COLO829 (cell line): ENCODE measurements at regions not wholly inside any gene's neighbourhood (a gene's known extent, or its start where the extent isn't known, plus 50 kb on each side); places are given as distances from the start of the nearest gene placed in this dataset.
"Not testable (repeated sequence)": the region's sequence is repeated elsewhere in the genome, so short reads cannot be mapped to it uniquely, and the experiment has no call there.

ENCODE experiments used
- DNase-seq: peaks from one replicate; pipeline ENCODE4 v3.0.0; 2012; ENCODE audit warnings: low spot score

DNA sequence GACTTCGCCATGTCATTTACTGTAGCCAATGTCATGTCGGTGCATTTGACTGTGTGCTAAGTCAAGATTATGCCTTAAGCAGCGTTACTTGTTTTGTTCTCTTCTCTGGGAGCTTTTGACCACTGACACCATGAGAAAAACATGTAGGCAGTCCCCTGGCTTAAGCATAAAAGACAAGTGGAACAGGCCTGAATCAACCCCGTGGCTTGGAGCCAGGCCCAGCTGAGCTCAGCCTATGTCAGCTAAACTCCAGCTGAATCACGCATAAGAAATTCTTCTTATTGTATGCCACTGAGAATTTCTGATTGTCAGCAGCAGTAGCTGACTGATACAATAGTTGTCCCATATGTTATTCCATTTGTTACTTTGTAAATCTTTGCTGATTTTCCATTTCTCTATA is 261.9 kb downstream of the CBLL2 start:
- DNase-seq = no peak

DNA sequence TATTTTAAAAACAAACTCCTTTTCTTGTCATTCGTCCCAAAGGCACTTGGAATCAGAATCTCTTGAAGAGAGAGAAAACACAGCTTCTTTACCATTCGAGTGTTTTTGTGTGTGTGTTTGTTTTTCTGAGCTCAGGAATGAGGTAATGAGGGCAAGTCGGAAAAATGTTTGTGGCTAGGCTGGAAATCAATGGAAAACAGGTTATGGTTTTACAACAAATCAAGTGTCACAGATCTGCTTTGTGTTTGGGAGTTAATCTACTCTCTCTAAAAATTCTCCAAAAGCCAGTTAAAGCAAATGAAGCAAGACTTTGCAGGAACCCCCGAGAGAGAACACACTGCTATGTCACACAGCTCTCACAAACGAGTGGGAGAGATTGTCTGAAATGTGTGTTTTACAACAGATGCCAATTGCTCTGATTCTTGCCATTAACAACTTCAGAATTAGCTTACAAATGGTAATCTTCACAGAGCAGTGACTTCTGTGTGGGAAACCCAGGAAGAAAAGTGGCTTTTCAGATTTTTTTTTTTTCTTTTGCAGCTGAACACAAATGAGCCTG is 264.1 kb downstream of the CBLL2 start:
- no peak for DNase-seq

DNA sequence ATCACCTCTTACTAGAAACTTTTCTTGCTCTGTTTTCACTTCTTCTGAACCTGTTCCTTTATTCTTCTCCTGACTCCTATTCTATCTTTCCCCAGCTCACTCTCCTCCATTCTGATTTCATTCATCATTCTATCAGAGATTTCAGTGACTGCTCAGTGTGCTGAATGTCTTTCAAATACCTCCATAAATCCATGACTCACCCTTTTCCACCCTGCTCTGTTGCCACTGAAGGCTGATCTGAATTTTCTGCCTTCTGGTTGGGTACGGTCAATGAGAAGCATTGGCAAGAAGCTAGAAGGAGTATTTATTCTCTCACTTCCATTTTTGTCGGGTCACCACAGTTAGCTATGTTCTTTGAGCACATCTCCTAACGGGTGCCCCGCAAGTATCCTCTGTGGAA is 265.9 kb downstream of the CBLL2 start:
- DNase-seq = no peak

DNA sequence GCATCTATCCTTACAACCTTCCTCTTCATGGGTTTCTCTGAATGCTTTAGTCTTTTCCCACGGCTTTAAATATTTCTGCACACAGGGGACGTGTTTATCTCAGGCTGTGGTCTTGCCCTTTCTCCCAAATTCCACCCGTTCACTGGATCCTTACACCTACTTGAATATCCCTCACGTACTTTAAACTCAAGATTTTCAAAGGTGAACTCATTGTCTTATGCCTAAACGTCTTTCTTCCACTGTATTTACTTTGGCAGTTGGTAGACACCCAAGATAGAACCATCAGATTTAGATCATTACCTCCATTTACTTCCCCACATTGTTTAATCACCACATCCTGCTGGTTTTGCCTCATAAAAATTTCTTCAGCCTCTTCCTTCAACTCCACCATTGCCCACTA is 269.2 kb downstream of the CBLL2 start:
- DNase-seq = no peak

DNA sequence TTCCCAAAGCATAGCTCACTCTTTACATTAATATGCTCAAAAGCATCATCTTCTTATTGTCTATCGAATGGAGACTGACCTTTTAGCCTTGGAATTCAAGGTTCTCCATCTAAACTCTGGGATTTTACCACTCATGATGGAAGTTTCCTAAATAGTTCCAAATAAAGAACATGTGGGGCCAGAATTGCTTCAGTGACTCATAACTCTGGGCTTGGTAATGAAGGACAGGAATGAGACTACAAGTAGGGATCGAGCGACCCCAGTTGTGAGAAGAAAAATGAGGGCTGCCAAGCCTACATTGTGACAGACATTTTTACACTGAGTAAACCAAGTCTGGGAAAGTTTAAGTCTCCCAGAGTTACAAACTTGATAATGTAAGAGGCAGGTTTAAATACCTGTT is 269.9 kb downstream of the CBLL2 start:
- DNase-seq = no peak

DNA sequence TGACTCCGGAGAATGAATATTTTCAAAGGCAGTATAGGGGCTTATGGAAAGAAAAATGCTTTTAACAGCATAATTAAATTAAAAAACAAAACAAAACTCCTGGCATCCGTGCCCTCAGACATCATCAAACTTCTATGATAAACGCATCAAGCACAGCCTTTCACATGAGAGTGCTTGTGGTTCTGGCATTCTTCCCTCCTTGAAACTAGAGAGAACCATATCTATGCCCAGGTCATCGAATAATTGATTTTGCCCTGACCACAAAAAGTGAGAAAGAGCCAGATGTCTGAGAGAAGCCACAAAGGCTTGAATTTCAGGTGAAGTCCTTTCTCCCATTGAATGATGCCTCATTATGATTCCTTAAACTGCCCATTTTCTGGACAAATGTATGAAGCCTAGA is 286.8 kb downstream of the CBLL2 start:
- DNase-seq = no peak

DNA sequence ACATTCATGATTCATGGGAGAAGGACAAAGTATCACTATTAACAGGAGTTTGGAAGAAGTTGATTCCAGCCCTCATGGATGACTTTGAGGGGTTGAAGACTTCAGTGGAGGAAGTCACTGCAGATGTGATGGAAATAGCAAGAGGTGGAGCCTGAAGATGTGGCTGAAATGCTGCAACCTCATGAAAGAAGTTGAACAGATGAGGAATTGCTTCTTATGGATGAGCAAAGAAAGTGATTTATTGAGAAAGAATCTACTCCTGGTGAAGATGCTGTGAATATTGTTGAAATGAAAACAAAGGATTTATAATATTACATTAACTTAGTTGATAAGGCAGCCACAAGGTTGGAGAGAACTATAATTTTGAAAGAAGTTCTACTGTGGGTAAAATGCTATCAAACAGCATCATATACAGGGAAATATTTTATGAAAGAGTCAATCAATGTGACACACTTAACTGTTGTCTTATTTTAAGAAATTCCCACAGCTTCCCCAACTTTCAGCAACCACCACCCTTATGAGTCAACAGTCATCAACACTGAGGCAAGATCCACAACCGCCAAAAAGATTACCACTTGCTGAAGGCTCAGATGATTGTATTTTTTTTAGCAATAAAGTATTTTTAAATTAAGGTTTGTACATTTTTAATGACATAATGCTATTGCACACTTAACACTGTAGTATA is 302.6 kb downstream of the CBLL2 start:
- no peak for DNase-seq

DNA sequence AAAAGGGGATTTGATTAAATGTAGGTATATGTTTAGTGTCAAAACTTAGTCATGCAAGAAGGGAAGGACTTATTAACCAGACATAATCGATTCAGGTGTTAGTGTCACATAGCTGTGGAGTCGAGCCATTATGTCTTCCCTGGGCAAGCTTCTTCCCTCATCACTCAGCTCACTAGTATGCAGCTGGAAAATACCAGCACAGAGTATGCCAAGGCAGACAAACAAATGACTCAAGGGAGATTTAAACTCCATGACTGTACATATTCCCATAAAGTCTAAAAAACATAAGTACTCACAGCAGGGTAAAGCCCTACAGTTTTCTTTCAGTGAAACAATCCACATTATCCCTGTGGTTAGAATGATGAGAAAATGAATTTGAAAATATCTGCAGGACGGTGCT is 304.5 kb downstream of the CBLL2 start:
- DNase-seq = no peak

DNA sequence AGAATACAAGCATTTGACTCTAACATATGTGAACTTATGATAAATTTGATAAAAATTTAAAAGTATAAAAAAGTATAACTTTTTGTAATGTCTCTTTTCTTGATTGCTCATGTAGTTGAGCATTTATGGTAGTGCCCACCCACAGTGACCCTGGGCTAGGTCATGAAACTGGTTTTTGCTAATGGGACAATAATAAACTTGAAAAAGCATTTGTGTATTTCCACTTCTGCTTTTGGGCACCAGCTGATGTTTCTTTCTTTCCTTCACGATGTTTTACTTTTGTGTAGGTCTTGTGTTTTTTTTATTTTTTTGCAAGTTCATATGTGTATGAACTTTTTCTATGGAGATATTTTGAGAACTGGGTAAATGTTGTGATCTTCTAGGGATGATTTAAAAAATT is 313.1 kb downstream of the CBLL2 start:
- DNase-seq = no peak

DNA sequence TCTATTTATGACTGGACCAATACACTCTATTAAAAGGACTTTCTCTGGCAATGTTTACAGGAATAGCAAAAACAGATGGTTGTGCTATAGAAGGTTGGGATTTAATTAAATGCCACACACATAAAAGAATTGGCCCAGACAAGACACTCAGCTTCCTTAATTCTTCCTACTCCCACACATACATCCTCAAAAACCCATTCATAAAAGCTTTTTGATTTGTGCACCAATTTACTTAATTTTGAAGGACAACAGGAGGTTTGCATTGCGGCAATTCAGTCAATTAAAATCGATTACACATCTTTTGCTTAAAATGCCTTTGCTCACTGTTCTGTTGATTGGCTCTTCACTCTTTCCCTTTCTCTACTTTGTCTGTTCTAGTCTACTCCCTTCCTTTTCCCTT is 317.1 kb downstream of the CBLL2 start:
- DNase-seq = no peak

DNA sequence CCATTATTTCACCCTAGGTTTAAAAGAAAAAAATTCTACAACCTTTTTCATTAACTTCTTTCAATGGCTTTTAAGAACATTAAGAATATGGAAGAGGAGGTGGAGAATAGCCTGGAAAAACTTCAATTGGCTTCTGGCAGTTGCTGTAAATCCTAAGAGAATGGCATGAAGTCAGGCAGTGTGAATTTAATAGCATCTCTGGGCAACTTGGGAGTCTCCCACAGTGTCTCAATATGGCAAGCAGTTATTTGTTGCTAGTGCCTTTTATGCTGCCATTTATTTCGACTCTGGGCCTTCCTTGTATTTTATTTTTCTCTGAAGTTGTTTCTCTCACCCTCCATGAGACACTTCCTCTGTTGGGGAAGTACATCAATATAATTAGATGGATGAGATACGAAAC is 322.1 kb downstream of the CBLL2 start:
- no peak for DNase-seq

DNA sequence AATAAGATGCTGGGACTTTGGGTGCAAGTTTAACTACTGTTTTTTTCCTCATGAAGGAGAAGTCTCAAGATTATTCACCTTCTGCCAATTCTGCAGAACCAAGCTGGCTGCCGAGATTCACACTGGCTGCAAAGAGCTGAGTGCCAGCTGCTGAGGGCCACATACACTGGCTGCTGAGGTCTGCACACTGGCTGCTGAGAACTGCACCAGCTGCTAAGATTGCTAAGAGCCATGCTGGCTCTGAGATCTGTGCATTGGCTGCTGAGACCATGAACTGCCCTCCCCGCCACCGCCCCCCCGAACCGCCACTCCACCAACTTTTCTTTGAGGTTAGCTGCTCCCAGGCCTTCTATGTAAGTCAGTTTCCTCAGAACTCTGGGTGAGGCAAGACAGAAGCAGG is 330.3 kb downstream of the CBLL2 start:
- DNase-seq = no peak

DNA sequence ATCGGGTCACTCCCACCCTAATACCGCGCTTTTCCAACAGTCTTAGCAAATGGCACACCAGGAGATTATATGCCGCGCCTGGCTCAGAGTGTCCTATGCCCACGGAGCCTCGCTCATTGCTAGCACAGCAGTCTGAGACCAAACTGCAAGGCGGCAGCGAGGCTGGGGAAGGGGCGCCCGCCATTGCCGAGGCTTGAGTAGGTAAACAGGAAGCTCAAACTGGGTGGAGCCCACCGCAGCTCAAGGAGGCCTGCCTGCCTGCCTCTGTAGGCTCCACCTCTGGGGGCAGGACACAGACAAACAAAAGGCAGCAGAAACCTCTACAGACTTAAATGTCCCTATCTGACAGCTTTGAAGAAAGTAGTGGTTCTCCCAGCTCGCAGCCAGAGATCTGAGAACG is 336.7 kb downstream of the CBLL2 start:
- DNase-seq = not testable (repeated sequence)

DNA sequence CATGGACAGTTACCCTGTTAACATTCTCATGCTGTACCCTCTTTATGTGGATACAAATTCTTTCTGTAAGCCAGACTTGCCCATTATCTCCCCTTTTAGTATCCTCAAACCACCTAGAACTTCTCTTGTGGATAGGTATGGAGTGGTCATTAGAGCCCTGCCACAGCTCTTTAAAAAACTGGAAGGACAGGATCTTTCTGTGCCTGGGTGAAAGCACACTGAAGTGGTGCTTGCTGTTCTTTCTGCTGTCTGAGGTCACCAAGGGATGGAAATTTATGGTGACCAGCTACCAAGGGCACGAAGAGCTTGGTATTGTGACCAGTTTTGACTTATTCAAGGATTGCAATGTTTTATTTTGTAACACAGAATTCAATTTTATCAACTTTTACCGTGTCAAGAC is 344.2 kb downstream of the CBLL2 start:
- no peak for DNase-seq

DNA sequence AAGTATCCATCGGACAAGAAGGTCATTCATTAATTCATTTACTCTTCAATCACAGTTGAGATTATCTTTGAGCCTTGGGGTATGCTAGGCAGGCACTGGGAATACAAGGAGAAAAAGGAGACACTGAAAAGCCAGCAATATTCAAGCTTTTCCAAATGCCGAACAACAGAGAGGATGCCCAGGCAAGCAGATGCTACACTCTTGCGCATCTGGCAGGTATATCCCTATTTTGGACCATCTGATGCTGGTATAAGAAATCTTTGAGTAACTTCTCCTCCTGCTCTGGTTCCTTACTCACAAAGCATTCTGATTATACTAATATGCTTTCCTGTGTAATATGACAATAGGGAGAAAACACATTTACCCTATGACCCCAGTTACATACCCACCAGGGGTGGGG is 354.9 kb downstream of the CBLL2 start:
- no peak for DNase-seq

DNA sequence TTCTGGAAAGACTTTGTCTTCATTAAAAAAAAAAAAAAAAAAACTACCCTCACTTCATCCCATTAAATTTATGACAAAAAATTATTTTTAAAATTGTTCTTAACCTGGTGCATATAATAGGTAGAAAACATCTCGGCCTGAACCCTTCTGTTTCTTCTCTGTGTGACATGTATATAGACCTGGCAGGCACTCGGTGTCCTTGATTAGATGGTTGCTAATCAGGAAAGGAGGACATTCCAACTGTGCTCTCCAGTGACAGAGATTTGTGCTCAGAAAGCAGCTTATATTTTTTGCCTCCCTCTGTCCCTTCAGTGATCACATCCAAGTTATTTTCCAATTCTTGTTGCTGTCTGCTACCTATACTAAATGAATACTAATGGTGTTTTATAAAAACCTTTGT is 355.6 kb downstream of the CBLL2 start:
- no peak for DNase-seq

DNA sequence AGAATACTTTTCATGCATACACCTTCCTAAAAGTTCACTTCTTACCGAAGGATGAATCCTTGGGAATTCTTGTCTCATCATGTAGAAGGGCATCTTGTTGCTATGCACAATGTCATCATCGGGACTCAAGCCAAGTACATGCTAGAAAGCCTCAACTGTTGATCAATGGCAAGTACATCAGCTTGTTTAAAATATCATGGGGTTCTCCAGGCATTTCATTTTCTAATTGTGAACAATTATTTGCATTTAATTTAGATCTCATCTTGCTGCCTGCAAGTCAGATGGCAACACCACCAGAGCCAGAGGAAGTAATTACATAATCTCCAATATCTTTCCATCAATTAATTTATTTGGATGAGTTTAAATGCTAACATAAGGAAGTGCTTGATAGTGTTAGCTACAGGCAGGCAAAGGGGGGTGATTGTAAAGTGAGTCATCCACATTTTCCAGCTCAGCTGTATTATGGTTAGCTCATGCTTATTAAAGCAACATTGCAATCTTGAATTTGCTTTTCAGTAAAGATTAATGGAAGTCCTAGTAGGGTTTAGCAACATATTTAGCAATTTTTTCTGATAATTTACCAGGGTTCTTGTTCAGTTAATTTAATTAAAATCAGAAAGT is 356.5 kb downstream of the CBLL2 start:
- DNase-seq = peak; percentile 7

DNA sequence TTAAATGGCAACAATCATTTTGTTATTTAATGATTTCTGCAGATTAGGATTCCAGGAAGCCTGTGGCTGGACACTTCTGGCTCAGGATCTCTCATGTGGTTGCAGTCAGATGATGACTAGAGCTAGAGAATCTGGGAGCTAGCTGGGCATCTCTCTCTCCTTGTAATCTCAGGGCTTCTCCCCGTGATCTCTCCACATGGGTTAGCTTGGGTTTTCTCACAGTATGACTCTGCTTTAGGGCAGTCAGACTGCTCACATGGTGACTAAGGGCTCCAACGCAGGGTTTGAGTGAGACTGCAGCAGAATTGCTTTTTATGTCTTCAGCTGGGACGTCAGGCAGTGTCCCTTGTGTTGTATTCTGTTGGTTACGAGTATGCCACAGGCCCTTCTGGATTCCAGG is 361.4 kb downstream of the CBLL2 start:
- no peak for DNase-seq

DNA sequence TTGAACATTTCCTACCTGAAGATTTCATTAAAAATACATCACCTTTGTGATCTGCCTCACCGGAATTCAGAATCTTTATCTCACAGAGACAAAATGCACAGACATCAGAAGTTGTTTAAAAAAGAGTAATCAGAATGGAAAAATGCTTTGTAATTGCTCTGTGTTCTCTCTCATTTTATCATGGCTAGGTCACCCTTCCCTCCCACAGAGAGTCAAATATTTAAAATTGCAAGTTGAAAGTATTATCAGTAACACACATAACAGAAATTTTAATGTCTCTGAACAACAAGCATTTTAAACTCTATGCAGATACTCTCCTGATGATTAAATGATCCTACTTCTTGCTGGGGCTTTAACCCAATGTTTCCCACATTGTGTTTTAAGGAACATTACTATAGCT is 362.0 kb downstream of the CBLL2 start:
- DNase-seq = no peak

DNA sequence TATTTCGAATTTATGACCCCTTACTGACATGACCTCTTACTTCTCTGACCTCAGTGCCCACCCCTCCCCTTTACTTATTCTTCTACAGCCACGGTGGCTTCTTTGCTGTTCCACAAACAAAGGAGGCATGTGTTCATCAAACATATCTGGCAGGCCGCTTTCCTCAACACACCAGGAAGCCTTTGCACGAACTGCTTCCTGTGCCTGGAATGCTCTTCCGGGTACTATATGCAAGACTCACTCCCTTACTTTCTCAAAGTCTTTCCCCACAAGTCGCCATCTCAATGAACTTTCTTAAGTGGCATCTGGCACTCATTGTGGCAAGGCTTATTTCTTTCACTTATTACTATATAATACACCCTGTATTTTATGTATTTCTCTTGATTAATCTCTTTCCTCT is 351.5 kb upstream of the DDX53 start:
- no peak for DNase-seq

DNA sequence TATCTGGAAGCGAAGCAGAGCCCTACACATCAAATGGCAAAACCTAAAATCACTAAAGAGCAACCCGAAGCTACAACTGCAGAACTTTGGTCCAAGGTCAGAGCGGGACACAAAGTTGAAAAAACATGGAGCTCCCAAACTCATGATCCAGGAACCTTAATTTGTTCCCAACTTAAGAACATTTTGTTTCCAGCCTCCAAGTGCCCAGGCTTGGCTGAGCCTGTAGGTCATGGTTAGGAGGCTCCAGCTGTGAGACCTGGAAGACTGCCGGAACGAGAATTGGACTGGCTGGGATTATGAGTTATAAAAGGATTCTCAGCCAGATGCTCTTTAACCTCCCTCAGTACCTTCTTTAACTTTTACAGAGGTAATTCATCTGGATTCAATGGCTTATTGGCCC is 349.1 kb upstream of the DDX53 start:
- DNase-seq = no peak

DNA sequence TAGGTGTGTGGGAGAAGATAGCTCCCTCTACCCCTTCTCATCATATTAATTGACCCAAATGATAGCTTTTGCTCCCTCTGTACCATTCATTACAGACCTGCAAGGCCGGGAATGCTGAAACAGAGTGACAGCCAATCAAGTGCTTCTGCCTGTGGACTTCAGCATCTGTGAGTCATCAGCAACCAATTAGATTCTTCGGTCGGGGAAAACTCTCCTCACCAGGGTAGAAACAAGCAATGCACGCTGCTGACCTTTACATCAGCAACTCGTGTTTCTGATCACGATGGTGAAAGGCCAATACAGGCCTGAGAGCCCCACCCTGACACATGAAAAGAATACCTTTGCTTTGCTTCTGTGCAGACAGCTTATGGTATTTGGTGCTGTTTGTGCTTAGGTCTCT is 347.2 kb upstream of the DDX53 start:
- peak; percentile 19 for DNase-seq

DNA sequence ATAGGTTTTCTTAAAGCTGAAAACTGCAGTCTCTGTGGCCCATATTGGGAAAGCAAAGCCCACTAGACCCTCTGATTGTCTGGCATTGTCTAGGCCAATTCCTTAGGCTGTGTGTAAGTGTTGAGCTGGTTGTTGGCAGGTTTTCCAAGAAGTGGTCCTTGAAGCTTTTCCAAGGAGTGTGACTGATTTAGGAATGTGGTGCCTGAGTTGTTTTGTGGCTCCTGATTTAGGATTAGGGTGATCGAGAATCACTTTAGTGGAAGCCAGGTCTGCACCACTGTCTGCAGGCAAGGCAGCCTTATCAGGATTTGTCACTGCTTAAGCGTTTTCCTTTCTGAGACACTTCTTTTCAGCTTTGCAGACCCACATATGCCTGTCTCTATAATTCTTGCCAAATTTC is 339.0 kb upstream of the DDX53 start:
- DNase-seq = no peak

DNA sequence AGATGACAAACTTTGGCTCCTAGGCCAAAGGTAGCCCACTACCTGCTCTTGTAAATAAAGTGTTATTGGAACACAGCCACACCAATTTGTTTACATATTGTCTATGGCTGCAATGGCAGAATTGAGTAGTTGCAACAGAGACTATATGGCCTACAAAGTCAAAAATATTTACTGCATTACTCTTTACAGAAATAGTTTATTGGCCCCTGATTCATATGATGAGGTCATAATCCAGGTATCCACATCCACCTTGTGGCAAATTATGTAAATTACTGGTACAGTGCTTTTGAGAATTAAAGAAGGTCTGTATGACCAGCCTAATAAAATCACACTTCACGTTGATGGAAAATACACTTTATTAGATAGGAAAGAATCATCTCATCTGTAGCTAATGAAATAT is 337.0 kb upstream of the DDX53 start:
- DNase-seq = no peak
